ENCODE measurements at regions not wholly inside any gene's neighbourhood (a gene's known extent, or its start where the extent isn't known, plus 50 kb on each side); places are given as distances from the start of the nearest gene placed in this dataset.

DNA sequence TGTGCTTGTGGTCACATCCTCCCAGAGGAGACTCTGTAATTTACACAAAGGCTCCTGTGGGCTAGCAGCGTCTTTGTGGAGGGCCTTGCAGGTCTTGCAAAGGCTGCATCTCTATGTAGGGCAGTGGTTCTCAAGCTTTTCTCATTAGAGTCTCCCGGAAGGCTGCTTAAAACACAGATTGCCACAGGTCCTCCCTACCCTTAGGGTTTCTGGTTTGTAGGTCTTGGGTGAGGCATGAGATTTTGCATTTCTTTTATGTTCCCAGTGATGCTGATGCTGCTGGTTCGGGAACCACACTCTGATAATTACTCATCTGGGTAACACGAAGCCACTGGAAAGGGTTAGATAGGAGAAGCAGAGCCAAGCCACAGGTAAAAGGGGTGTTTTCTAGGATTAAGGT is 151.3 kb upstream of the ZBED5 start:
- no peaks in the 10 kb centered on the region for H3F3A ChIP-seq (ENCODE audit: low read depth)
- no peaks in the 10 kb centered on the region for H4K20me1 ChIP-seq (ENCODE audit: low read depth)
- TF ChIP-seq EZH2phosphoT487 (IDR thresholded peaks at IDR 0.05) (no peak), EZH2 (IDR thresholded peaks at IDR 0.05) (no peak)
- TF ChIP-seq, protein P1, sequence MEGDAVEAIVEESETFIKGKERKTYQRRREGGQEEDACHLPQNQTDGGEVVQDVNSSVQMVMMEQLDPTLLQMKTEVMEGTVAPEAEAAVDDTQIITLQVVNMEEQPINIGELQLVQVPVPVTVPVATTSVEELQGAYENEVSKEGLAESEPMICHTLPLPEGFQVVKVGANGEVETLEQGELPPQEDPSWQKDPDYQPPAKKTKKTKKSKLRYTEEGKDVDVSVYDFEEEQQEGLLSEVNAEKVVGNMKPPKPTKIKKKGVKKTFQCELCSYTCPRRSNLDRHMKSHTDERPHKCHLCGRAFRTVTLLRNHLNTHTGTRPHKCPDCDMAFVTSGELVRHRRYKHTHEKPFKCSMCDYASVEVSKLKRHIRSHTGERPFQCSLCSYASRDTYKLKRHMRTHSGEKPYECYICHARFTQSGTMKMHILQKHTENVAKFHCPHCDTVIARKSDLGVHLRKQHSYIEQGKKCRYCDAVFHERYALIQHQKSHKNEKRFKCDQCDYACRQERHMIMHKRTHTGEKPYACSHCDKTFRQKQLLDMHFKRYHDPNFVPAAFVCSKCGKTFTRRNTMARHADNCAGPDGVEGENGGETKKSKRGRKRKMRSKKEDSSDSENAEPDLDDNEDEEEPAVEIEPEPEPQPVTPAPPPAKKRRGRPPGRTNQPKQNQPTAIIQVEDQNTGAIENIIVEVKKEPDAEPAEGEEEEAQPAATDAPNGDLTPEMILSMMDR (IDR thresholded peaks at IDR 0.05): no peak
- no peaks in the 10 kb centered on the region for H3K9me3 ChIP-seq (ENCODE audit: low read depth)
- H3K9ac ChIP-seq: no peak overlapping the region
- H3K4me1 ChIP-seq: no peaks in the 10 kb centered on the region
- H3K4me3 ChIP-seq: no peak overlapping the region
- H2AFZ ChIP-seq (replicated peaks): no peak overlapping the region
- H3K4me1 Mint-ChIP-seq: peaks cover 9% of the 10 kb centered on the region
- no peaks in the 10 kb centered on the region for H3K36me3 Mint-ChIP-seq
- H3K27me3 Mint-ChIP-seq (ENCODE audit: insufficient read depth, low read depth): peaks cover 5% of the 10 kb centered on the region
- no peak overlapping the region for H3K4me2 ChIP-seq
- H3K36me3 ChIP-seq: no peaks in the 10 kb centered on the region
- no peak overlapping the region for H3K27ac ChIP-seq
- no peak overlapping the region for H3K4me3 Mint-ChIP-seq
- no peaks in the 10 kb centered on the region for H3K79me2 ChIP-seq (ENCODE audit: low read depth)
- DNase-seq (ENCODE audit: low spot score): no peak
- no peak overlapping the region for H3K27ac Mint-ChIP-seq
- peaks cover 5% of the 10 kb centered on the region for H3K27me3 ChIP-seq
- H3K9me3 Mint-ChIP-seq: peaks cover 9% of the 10 kb centered on the region

DNA sequence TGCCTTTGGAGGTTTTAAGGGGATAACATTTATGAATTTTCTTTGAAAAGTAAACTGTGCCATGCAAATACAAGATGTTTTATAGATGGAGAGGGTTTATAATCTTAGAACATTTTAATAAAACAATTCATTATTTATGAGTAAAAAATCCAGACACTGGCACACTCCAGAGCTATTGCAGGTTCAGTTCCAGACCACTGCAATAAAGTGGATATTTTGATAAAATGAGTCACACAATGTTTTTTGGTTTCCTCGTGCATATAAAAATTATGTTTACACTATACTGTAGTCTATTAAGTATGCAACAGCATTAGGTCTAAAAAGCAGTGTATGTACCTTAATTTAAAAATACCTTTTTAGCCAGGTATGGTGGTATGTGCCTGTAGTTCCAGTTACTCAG is 146.2 kb upstream of the ZBED5 start:
- Mint-ChIP-seq H3K9me3 (peaks cover 8% of the 10 kb centered on the region), H3K27ac (no peak overlapping the region), H3K4me1 (no peaks in the 10 kb centered on the region), H3K4me3 (no peak overlapping the region), H3K27me3 (ENCODE audit: insufficient read depth, low read depth) (peaks cover 3% of the 10 kb centered on the region), H3K36me3 (no peaks in the 10 kb centered on the region)
- H4K20me1 ChIP-seq (ENCODE audit: low read depth): no peaks in the 10 kb centered on the region
- H3K36me3 ChIP-seq: no peaks in the 10 kb centered on the region
- H3K79me2 ChIP-seq (ENCODE audit: low read depth): no peaks in the 10 kb centered on the region
- H3K4me3 ChIP-seq: no peak overlapping the region
- no peaks in the 10 kb centered on the region for H3K27me3 ChIP-seq
- H3K9ac ChIP-seq: no peak overlapping the region
- H3K4me1 ChIP-seq: no peaks in the 10 kb centered on the region
- no peak overlapping the region for H3K4me2 ChIP-seq
- DNase-seq (ENCODE audit: low spot score): no peak
- no peak for TF ChIP-seq EZH2phosphoT487 (IDR thresholded peaks at IDR 0.05)
- TF ChIP-seq EZH2 (IDR thresholded peaks at IDR 0.05): no peak
- TF ChIP-seq, protein P1 (IDR thresholded peaks at IDR 0.05): no peak
- no peak overlapping the region for H3K27ac ChIP-seq
- H2AFZ ChIP-seq (replicated peaks): no peak overlapping the region
- no peaks in the 10 kb centered on the region for H3K9me3 ChIP-seq (ENCODE audit: low read depth)
- no peaks in the 10 kb centered on the region for H3F3A ChIP-seq (ENCODE audit: low read depth)

DNA sequence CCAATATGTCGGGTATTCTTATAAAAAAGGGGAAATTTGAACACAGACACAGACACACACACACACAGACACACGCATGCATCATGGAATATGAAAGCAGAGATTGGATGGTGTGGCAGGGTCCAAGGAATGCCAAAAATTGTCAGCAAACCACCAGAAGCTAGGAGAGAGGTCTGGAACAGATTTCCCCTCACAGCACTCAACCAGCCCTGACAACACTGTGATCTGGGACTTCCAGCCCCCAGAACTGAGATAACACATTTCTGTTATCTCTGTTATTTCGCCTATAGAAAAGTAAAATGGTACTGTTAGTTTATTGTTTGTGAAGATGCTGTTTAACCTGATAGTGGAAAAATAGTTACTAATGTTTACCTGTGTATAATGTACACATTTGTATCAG is 145.4 kb upstream of the ZBED5 start:
- no peaks in the 10 kb centered on the region for H3K36me3 ChIP-seq
- H3K27me3 Mint-ChIP-seq (ENCODE audit: insufficient read depth, low read depth): peaks cover 3% of the 10 kb centered on the region
- no peaks in the 10 kb centered on the region for H3K4me1 ChIP-seq
- no peak overlapping the region for H3K27ac Mint-ChIP-seq
- H3K9me3 Mint-ChIP-seq: peaks cover 8% of the 10 kb centered on the region
- H3K4me2 ChIP-seq: no peak overlapping the region
- H3K27me3 ChIP-seq: no peaks in the 10 kb centered on the region
- H3K4me1 Mint-ChIP-seq: no peaks in the 10 kb centered on the region
- TF ChIP-seq EZH2phosphoT487 (IDR thresholded peaks at IDR 0.05) (no peak), EZH2 (IDR thresholded peaks at IDR 0.05) (no peak)
- TF ChIP-seq, protein P1 (IDR thresholded peaks at IDR 0.05): no peak
- no peak overlapping the region for H3K27ac ChIP-seq
- H3K79me2 ChIP-seq (ENCODE audit: low read depth): no peaks in the 10 kb centered on the region
- H2AFZ ChIP-seq (replicated peaks): no peak overlapping the region
- no peaks in the 10 kb centered on the region for H4K20me1 ChIP-seq (ENCODE audit: low read depth)
- H3F3A ChIP-seq (ENCODE audit: low read depth): no peaks in the 10 kb centered on the region
- no peak overlapping the region for H3K9ac ChIP-seq
- no peaks in the 10 kb centered on the region for H3K9me3 ChIP-seq (ENCODE audit: low read depth)
- no peaks in the 10 kb centered on the region for H3K36me3 Mint-ChIP-seq
- no peak overlapping the region for H3K4me3 Mint-ChIP-seq
- H3K4me3 ChIP-seq: no peak overlapping the region
- no peak for DNase-seq (ENCODE audit: low spot score)
